IMR-90 (cell line): ENCODE measurements at regions not wholly inside any gene's neighbourhood (a gene's known extent, or its start where the extent isn't known, plus 50 kb on each side); places are given as distances from the start of the nearest gene placed in this dataset.

ENCODE experiments used
- ATAC-seq: fragments of 200-7000 bp; cut with Tn5 transposase; 2 replicates; pipeline ENCODE4 v1.9.1; 2020; ENCODE audit warnings: low read depth, mild to moderate bottlenecking, moderate library complexity
- BruUV-seq: library from RNA; stranded (reverse); fragments of 400-500 nt; replicated peaks from 2 replicates; lab custom pipeline; 2021; lab: Mats Ljungman, UMichigan
- CTCF ChIA-PET: fragments of 300-600 bp; formaldehyde crosslinking; extraction: SDS; loops from one replicate; lab custom pipeline; 2021; ENCODE audit warnings: antibody characterized with exemption; lab: Yijun Ruan, JAX
- POLR2A ChIA-PET: fragments of 300-600 bp; sonication (Branson Sonifier 250); formaldehyde crosslinking; loops from one replicate; lab custom pipeline; 2022; ENCODE audit warnings: antibody characterized with exemption; ENCODE audit not compliant: unreplicated experiment; lab: Charles Lee
- DNase-seq: peaks from one replicate; pipeline ENCODE4 v3.0.0; 2013
- H2AFZ ChIP-seq: replicated peaks from 2 replicates; pipeline ENCODE3; 2013; ENCODE audit warnings: low read length, mild to moderate bottlenecking; ENCODE audit not compliant: poor library complexity
- H2AK5ac ChIP-seq: 2 replicates; pipeline ENCODE4 v1.6.1; 2013; ENCODE audit warnings: low read depth, low read length, inconsistent platforms
- H2AK9ac ChIP-seq: replicated peaks from 2 replicates; pipeline ENCODE3; 2013; ENCODE audit warnings: mild to moderate bottlenecking, low read depth, low read length, moderate library complexity; ENCODE audit not compliant: poor library complexity
- H2BK120ac ChIP-seq: 2 replicates; pipeline ENCODE4 v1.6.1; 2013; ENCODE audit warnings: low read depth, low read length, inconsistent platforms
- H2BK15ac ChIP-seq: 3 replicates; pipeline ENCODE4 v1.6.1; 2013; ENCODE audit warnings: low read depth, low read length, inconsistent platforms
- H2BK20ac ChIP-seq: 2 replicates; pipeline ENCODE4 v1.6.1; 2013; ENCODE audit warnings: low read depth, mild to moderate bottlenecking, inconsistent platforms, low read length, moderate library complexity
- H2BK5ac ChIP-seq: 2 replicates; pipeline ENCODE4 v1.6.1; 2013; ENCODE audit warnings: mild to moderate bottlenecking, low read depth, low read length, inconsistent platforms; ENCODE audit not compliant: poor library complexity, severe bottlenecking
- H3K14ac ChIP-seq: replicated peaks from 2 replicates; pipeline ENCODE4 v1.6.1; 2013; ENCODE audit warnings: low read depth, low read length, inconsistent platforms
- H3K18ac ChIP-seq: 2 replicates; pipeline ENCODE4 v1.6.1; 2013; ENCODE audit warnings: low read depth, low read length, control low read depth
- H3K23ac ChIP-seq: 2 replicates; pipeline ENCODE4 v1.6.1; 2013; ENCODE audit warnings: low read depth, low read length, inconsistent platforms
- H3K27ac ChIP-seq: 2 replicates; pipeline ENCODE4 v1.5.1; 2013; ENCODE audit warnings: mild to moderate bottlenecking, control low read depth, low read length; ENCODE audit not compliant: insufficient read depth
- H3K27me3 ChIP-seq: 2 replicates; pipeline ENCODE4 v1.6.1; 2013; ENCODE audit warnings: low read length; ENCODE audit not compliant: control insufficient read depth, insufficient read depth
- H3K36me3 ChIP-seq: 2 replicates; pipeline ENCODE4 v1.6.1; 2013; ENCODE audit warnings: low read length, mixed read lengths; ENCODE audit not compliant: control insufficient read depth, insufficient read depth
- H3K4ac ChIP-seq: 2 replicates; pipeline ENCODE4 v1.6.1; 2013; ENCODE audit warnings: low read depth, low read length, inconsistent platforms
- H3K4me1 ChIP-seq: 2 replicates; pipeline ENCODE4 v1.6.1; 2013; ENCODE audit warnings: low read length, mixed read lengths; ENCODE audit not compliant: control insufficient read depth, insufficient read depth
- H3K4me2 ChIP-seq: 2 replicates; pipeline ENCODE4 v1.6.1; 2013; ENCODE audit warnings: low read depth, mild to moderate bottlenecking, control low read depth, low read length, moderate library complexity
- H3K4me3 ChIP-seq: 2 replicates; pipeline ENCODE4 v1.5.1; 2013; ENCODE audit warnings: low read depth, mild to moderate bottlenecking, control low read depth, low read length, moderate library complexity; ENCODE audit not compliant: insufficient read depth
- H3K56ac ChIP-seq: 2 replicates; pipeline ENCODE4 v1.6.1; 2013; ENCODE audit warnings: low read length, inconsistent platforms; ENCODE audit not compliant: insufficient read depth; ENCODE audit errors: extremely low read depth
- H3K79me1 ChIP-seq, 2 experiments: 2 replicates each; pipeline ENCODE4 v1.6.1; 2013; ENCODE audit warnings: low read length in 2 of 2, inconsistent platforms in 1 of 2, low read depth in 1 of 2
- H3K9ac ChIP-seq: 2 replicates; pipeline ENCODE4 v1.6.1; 2013; ENCODE audit warnings: low read depth, low read length, control low read depth
- H3K9me1 ChIP-seq: 2 replicates; pipeline ENCODE4 v1.6.1; 2013; ENCODE audit warnings: low read length, inconsistent platforms; ENCODE audit not compliant: insufficient read depth
- H3K9me3 ChIP-seq: 2 replicates; pipeline ENCODE4 v1.6.1; 2013; ENCODE audit warnings: low read length; ENCODE audit not compliant: control insufficient read depth, insufficient read depth
- H4K20me1 ChIP-seq: 2 replicates; pipeline ENCODE4 v1.6.1; 2013; ENCODE audit warnings: low read length, inconsistent platforms; ENCODE audit not compliant: insufficient read depth
- H4K5ac ChIP-seq: 2 replicates; pipeline ENCODE4 v1.6.1; 2013; ENCODE audit warnings: mild to moderate bottlenecking, low read depth, low read length, control low read depth
- H4K8ac ChIP-seq, 2 experiments: 2 replicates each; pipeline ENCODE4 v1.6.1; 2013; ENCODE audit warnings: low read depth in 2 of 2, low read length in 2 of 2, control low read depth in 1 of 2, inconsistent platforms in 1 of 2
- H4K91ac ChIP-seq: 2 replicates; pipeline ENCODE4 v1.6.1; 2013; ENCODE audit warnings: low read depth, low read length, inconsistent platforms; ENCODE audit not compliant: insufficient read depth
- CEBPB ChIP-seq: IDR thresholded peaks from 2 replicates; pipeline ENCODE4 v1.6.1; 2012; ENCODE audit warnings: low read depth, low read length, improper control_type of control experiment
- MAFK ChIP-seq: IDR thresholded peaks from 2 replicates; pipeline ENCODE4 v1.6.1; 2012; ENCODE audit warnings: low read depth, low read length, improper control_type of control experiment
- NFE2L2 ChIP-seq: fragments of 150-350 bp; IDR thresholded peaks from 2 replicates; pipeline ENCODE4 v1.6.1; 2016; ENCODE audit warnings: low read depth, mild to moderate bottlenecking, low read length
- POLR2A ChIP-seq: IDR thresholded peaks from 2 replicates; pipeline ENCODE4 v1.6.1; 2012; ENCODE audit warnings: mild to moderate bottlenecking, low read depth, low read length
- WGBS, 2 experiments: methylation state at CpG; one replicate each; pipeline versions ENCODE4 v1.1.5 to v1.1.7; 2013; ENCODE audit warnings: missing lambda C conversion rate in 2 of 2; ENCODE audit not compliant: insufficient read length in 1 of 2; ENCODE audit errors: extremely low coverage in 2 of 2; 5-methylcytosine and 5-hydroxymethylcytosine counted together
- dilution Hi-C: fragments of 300-500 bp; cut with HindIII; formaldehyde crosslinking; loops from one replicate; pipeline ENCODE4 v1.14.3; 2018; ENCODE audit warnings: low sequenced_read_pairs; ENCODE audit not compliant: unreplicated experiment
- in situ Hi-C: fragments of 300-500 bp; cut with MboI; formaldehyde crosslinking; loops from 3 replicates; pipeline ENCODE4 v1.14.3; 2019; ENCODE audit warnings: low sequenced_read_pairs, inconsistent platforms, mixed read lengths
- intact Hi-C: fragments of 100-400 bp; cut with micrococcal nuclease; formaldehyde crosslinking; loops from 2 replicates; pipeline ENCODE4 v1.10.0; 2022

DNA sequence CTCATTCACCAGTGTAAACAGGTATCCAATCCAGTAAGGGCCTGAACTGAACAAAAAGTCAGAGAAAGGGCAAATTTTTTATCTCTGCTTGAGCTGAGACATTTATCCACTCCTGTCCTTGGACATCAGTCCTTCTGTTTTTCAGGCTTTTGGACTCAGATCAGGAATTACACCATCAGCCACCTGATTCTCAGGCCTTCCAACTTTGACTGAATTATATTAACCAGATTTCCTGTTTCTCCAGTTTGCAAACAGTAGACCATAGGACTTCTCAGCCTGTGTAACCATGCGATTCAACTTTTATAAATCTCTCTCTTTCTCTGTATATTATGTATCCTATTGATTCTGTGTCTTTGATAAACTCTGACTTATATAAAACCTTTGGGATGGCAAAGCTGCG, 289.3 kb upstream of the CDH2 start:
- intact Hi-C loops, result no loop called here
- DNase-seq, result no peak

More for the DNA sequence above, 289.3 kb upstream of the CDH2 start:
- Histone ChIP-seq H2BK120ac (no peak overlapping the region), H2BK5ac (no peak overlapping the region), H3K56ac (no peak overlapping the region), H3K4me3 (no peak overlapping the region), H2BK20ac (no peak overlapping the region), H3K27me3 (no peaks in the 10 kb centered on the region), H4K8ac (no peak overlapping the region), H3K9me3 (no peaks in the 10 kb centered on the region), H2BK15ac (no peak overlapping the region), H3K23ac (no peak overlapping the region), H2AK9ac (no peak overlapping the region), H3K4me2 (no peak overlapping the region), H3K18ac (no peak overlapping the region), H4K20me1 (no peaks in the 10 kb centered on the region), H3K27ac (no peak overlapping the region), H4K91ac (no peak overlapping the region), H2AK5ac (no peak overlapping the region), H3K14ac (no peak overlapping the region), H3K9me1 (no peaks in the 10 kb centered on the region), H3K79me1 (no peaks in the 10 kb centered on the region), H4K5ac (no peak overlapping the region), H2AFZ (no peak overlapping the region), H3K4ac (no peak overlapping the region), H3K9ac (no peak overlapping the region), H3K4me1 (no peaks in the 10 kb centered on the region), H3K36me3 (no peaks in the 10 kb centered on the region)
- dilution Hi-C loops, result no loop called here
- ChIA-PET POLR2A (no interaction called here), CTCF (no interaction called here)
- WGBS, 2 experiments, result no CpG with 5 or more reads among the region's 2 CpGs
- no peak for TF ChIP-seq CEBPB
- TF ChIP-seq POLR2A, result no peak
- TF ChIP-seq MAFK, result no peak
- TF ChIP-seq NFE2L2, result no peak
- ATAC-seq, result no peak
- in situ Hi-C loops, result no loop called here
- BruUV-seq, result no TSS peak
